Activated CD4-positive, alpha-beta T cell treated with anti-CD3 and anti-CD28 coated beads, Interleukin-2, amount 10 ng/mL, durations not matched to agents 24 days and 14 days (primary cell): ENCODE measurements at regions not wholly inside any gene's neighbourhood (a gene's known extent, or its start where the extent isn't known, plus 50 kb on each side); places are given as distances from the start of the nearest gene placed in this dataset.

Experiments used
- DNase-seq: peaks from one replicate; pipeline ENCODE4 v3.0.0; 2022
- H3K27ac Mint-ChIP-seq: one replicate; pipeline ENCODE4 v1.8.0; 2022; ENCODE audit warnings: mild to moderate bottlenecking, mixed read lengths
- H3K27me3 Mint-ChIP-seq: one replicate; pipeline ENCODE4 v1.8.0; 2022; ENCODE audit warnings: mixed read lengths
- H3K36me3 Mint-ChIP-seq: one replicate; pipeline ENCODE4 v1.8.0; 2022; ENCODE audit warnings: low read depth, mild to moderate bottlenecking, mixed read lengths
- H3K4me1 Mint-ChIP-seq: one replicate; pipeline ENCODE4 v1.8.0; 2021; ENCODE audit warnings: mixed read lengths
- H3K4me3 Mint-ChIP-seq: one replicate; pipeline ENCODE4 v1.8.0; 2022; ENCODE audit warnings: mild to moderate bottlenecking, moderate library complexity, mixed read lengths
- H3K9me3 Mint-ChIP-seq: one replicate; pipeline ENCODE4 v1.8.0; 2021; ENCODE audit warnings: mixed read lengths
- intact Hi-C: fragments of 100-400 bp; cut with micrococcal nuclease; formaldehyde crosslinking; loops from one replicate; pipeline ENCODE4 v1.15.1; 2023

- no peaks in the 10 kb centered on the region for H3K27me3 Mint-ChIP-seq
- H3K4me1 Mint-ChIP-seq = no peaks in the 10 kb centered on the region
- intact Hi-C loops = no loop called here
- no peak overlapping the region for H3K27ac Mint-ChIP-seq
- H3K36me3 Mint-ChIP-seq = no peaks in the 10 kb centered on the region
- no peak for DNase-seq
- H3K4me3 Mint-ChIP-seq = no peak overlapping the region
- peaks cover under 1% of the 10 kb centered on the region for H3K9me3 Mint-ChIP-seq
Measured at GRCh38 chr4:13844740-13845139, 217.2 kb upstream of the BOD1L1 start.

- intact Hi-C loops = no loop called here
- Mint-ChIP-seq H3K27ac (no peak overlapping the region), H3K4me1 (no peaks in the 10 kb centered on the region), H3K36me3 (no peaks in the 10 kb centered on the region), H3K27me3 (no peaks in the 10 kb centered on the region), H3K4me3 (no peak overlapping the region), H3K9me3 (peaks cover 4% of the 10 kb centered on the region)
- no peak for DNase-seq
Measured at GRCh38 chr4:13849778-13850177, 222.3 kb upstream of the BOD1L1 start.

GRCh38 chr4:13851085-13851940 lies 223.8 kb upstream of the BOD1L1 start:
- no peaks in the 10 kb centered on the region for H3K27me3 Mint-ChIP-seq
- H3K36me3 Mint-ChIP-seq = no peaks in the 10 kb centered on the region
- peaks cover 4% of the 10 kb centered on the region for H3K9me3 Mint-ChIP-seq
- no peaks in the 10 kb centered on the region for H3K4me1 Mint-ChIP-seq
- no peak for DNase-seq
- intact Hi-C loops = no loop called here
- no peak overlapping the region for H3K27ac Mint-ChIP-seq
- H3K4me3 Mint-ChIP-seq = no peak overlapping the region

- Mint-ChIP-seq H3K4me3 (no peak overlapping the region), H3K9me3 (peaks cover 4% of the 10 kb centered on the region), H3K36me3 (no peaks in the 10 kb centered on the region), H3K27ac (no peak overlapping the region), H3K27me3 (no peaks in the 10 kb centered on the region), H3K4me1 (no peaks in the 10 kb centered on the region)
- no peak for DNase-seq
- intact Hi-C loops = no loop called here
Measured at GRCh38 chr4:13852411-13852810, 224.9 kb upstream of the BOD1L1 start.

GRCh38 chr4:13856387-13856786 lies 228.9 kb upstream of the BOD1L1 start:
- H3K36me3 Mint-ChIP-seq = no peaks in the 10 kb centered on the region
- H3K27me3 Mint-ChIP-seq = no peaks in the 10 kb centered on the region
- DNase-seq = no peak
- H3K4me3 Mint-ChIP-seq = no peak overlapping the region
- no peaks in the 10 kb centered on the region for H3K4me1 Mint-ChIP-seq
- H3K27ac Mint-ChIP-seq = no peak overlapping the region
- intact Hi-C loops = no loop called here
- H3K9me3 Mint-ChIP-seq = no peaks in the 10 kb centered on the region

- Mint-ChIP-seq H3K27ac (no peak overlapping the region), H3K9me3 (no peaks in the 10 kb centered on the region), H3K4me3 (no peak overlapping the region), H3K36me3 (no peaks in the 10 kb centered on the region), H3K27me3 (no peaks in the 10 kb centered on the region), H3K4me1 (no peaks in the 10 kb centered on the region)
- DNase-seq = no peak
- intact Hi-C loops = no loop called here
Measured at GRCh38 chr4:13857397-13857796, 229.9 kb upstream of the BOD1L1 start.

GRCh38 chr4:13857800-13858199 lies 230.3 kb upstream of the BOD1L1 start:
- Mint-ChIP-seq H3K4me1 (no peaks in the 10 kb centered on the region), H3K9me3 (no peaks in the 10 kb centered on the region), H3K36me3 (no peaks in the 10 kb centered on the region), H3K4me3 (no peak overlapping the region), H3K27ac (no peak overlapping the region), H3K27me3 (no peaks in the 10 kb centered on the region)
- intact Hi-C loops = no loop called here
- DNase-seq = no peak

- Mint-ChIP-seq H3K36me3 (no peaks in the 10 kb centered on the region), H3K27ac (no peak overlapping the region), H3K27me3 (no peaks in the 10 kb centered on the region), H3K4me3 (no peak overlapping the region), H3K4me1 (no peaks in the 10 kb centered on the region), H3K9me3 (no peaks in the 10 kb centered on the region)
- intact Hi-C loops = no loop called here
- DNase-seq = no peak
Measured at GRCh38 chr4:13859423-13859822, 231.9 kb upstream of the BOD1L1 start.

GRCh38 chr4:13860126-13860525 lies 232.6 kb upstream of the BOD1L1 start:
- no peaks in the 10 kb centered on the region for H3K9me3 Mint-ChIP-seq
- no peaks in the 10 kb centered on the region for H3K36me3 Mint-ChIP-seq
- no peaks in the 10 kb centered on the region for H3K27me3 Mint-ChIP-seq
- H3K4me1 Mint-ChIP-seq = no peaks in the 10 kb centered on the region
- H3K4me3 Mint-ChIP-seq = no peak overlapping the region
- no peak overlapping the region for H3K27ac Mint-ChIP-seq
- no peak for DNase-seq
- intact Hi-C loops = no loop called here

GRCh38 chr4:13865871-13866669 lies 238.5 kb upstream of the BOD1L1 start:
- Mint-ChIP-seq H3K9me3 (no peaks in the 10 kb centered on the region), H3K4me3 (no peak overlapping the region), H3K36me3 (no peaks in the 10 kb centered on the region), H3K4me1 (no peaks in the 10 kb centered on the region), H3K27ac (no peak overlapping the region), H3K27me3 (no peaks in the 10 kb centered on the region)
- intact Hi-C loops = no loop called here
- DNase-seq = no peak

GRCh38 chr4:13866881-13867280 lies 239.4 kb upstream of the BOD1L1 start:
- Mint-ChIP-seq H3K36me3 (no peaks in the 10 kb centered on the region), H3K27me3 (no peaks in the 10 kb centered on the region)

GRCh38 chr4:13872155-13872554 lies 244.6 kb upstream of the BOD1L1 start:
- Mint-ChIP-seq H3K27ac (no peak overlapping the region), H3K4me1 (no peaks in the 10 kb centered on the region), H3K4me3 (no peak overlapping the region), H3K27me3 (no peaks in the 10 kb centered on the region), H3K9me3 (peaks cover 6% of the 10 kb centered on the region), H3K36me3 (no peaks in the 10 kb centered on the region)
- no peak for DNase-seq
- intact Hi-C loops = no loop called here

More at GRCh38 chr4:13866881-13867280, 239.4 kb upstream of the BOD1L1 start:
- no peak for DNase-seq
- Mint-ChIP-seq H3K9me3 (no peaks in the 10 kb centered on the region), H3K4me1 (no peaks in the 10 kb centered on the region), H3K4me3 (no peak overlapping the region), H3K27ac (no peak overlapping the region)
- intact Hi-C loops = no loop called here

- Mint-ChIP-seq H3K27ac (no peak overlapping the region), H3K27me3 (no peaks in the 10 kb centered on the region), H3K4me1 (no peaks in the 10 kb centered on the region), H3K9me3 (peaks cover 6% of the 10 kb centered on the region), H3K36me3 (no peaks in the 10 kb centered on the region), H3K4me3 (no peak overlapping the region)
- no peak for DNase-seq
- intact Hi-C loops = no loop called here
Measured at GRCh38 chr4:13872955-13873354, 245.4 kb upstream of the BOD1L1 start.

GRCh38 chr4:13875181-13875580 lies 247.7 kb upstream of the BOD1L1 start:
- no peak for DNase-seq
- H3K36me3 Mint-ChIP-seq = no peaks in the 10 kb centered on the region
- no peak overlapping the region for H3K4me3 Mint-ChIP-seq
- intact Hi-C loops = no loop called here
- no peak overlapping the region for H3K27ac Mint-ChIP-seq
- H3K27me3 Mint-ChIP-seq = no peaks in the 10 kb centered on the region
- H3K4me1 Mint-ChIP-seq = no peaks in the 10 kb centered on the region
- peaks cover 6% of the 10 kb centered on the region for H3K9me3 Mint-ChIP-seq
